Right lobe of liver (tissue), 4 donors: ENCODE measurements at regions not wholly inside any gene's neighbourhood (a gene's known extent, or its start where the extent isn't known, plus 50 kb on each side); places are given as distances from the start of the nearest gene placed in this dataset.

ENCODE experiments used
- CTCF ChIP-seq, 4 donors: fragments of 200-600 bp in 3 of 4; fragments of 450-650 bp in 1 of 4; IDR thresholded peaks; one replicate each; pipeline versions ENCODE4 v1.5.1 to v1.8.0; 2016 to 2022; ENCODE audit warnings: antibody characterized with exemption in 4 of 4, mild to moderate bottlenecking in 2 of 4
- POLR2A ChIP-seq: fragments of 450-650 bp; IDR thresholded peaks from one replicate; pipeline ENCODE4 v1.6.1; 2017; ENCODE audit warnings: antibody characterized with exemption, mild to moderate bottlenecking
- donor health status: DM: no; HTN: no; CAD: no.
- donor health status: DM: no; HTN: no; CAD: no.
- donor health status: DM: no; HTN: yes; CAD: no.

- TF ChIP-seq CTCF (IDR thresholded peaks at IDR 0.05) (no peak), POLR2A (no peak)
These were observed 618.2 kb downstream of the METTL15 start for GRCh38 chr11:28726432-28726831.
